ENCODE measurements at regions not wholly inside any gene's neighbourhood (a gene's known extent, or its start where the extent isn't known, plus 50 kb on each side); places are given as distances from the start of the nearest gene placed in this dataset.

GRCh38 chr5:142507531-142508372 lies 178.1 kb downstream of the FGF1 start:
- no peak for DNase-seq

- no peak for DNase-seq
Observed at GRCh38 chr5:142506756-142507155, 179.1 kb downstream of the FGF1 start.

GRCh38 chr5:142506046-142506445 lies 179.8 kb downstream of the FGF1 start:
- no peak for DNase-seq

GRCh38 chr5:142501890-142502289 lies 177.1 kb upstream of the SPRY4 start:
- no peak for DNase-seq

DNA sequence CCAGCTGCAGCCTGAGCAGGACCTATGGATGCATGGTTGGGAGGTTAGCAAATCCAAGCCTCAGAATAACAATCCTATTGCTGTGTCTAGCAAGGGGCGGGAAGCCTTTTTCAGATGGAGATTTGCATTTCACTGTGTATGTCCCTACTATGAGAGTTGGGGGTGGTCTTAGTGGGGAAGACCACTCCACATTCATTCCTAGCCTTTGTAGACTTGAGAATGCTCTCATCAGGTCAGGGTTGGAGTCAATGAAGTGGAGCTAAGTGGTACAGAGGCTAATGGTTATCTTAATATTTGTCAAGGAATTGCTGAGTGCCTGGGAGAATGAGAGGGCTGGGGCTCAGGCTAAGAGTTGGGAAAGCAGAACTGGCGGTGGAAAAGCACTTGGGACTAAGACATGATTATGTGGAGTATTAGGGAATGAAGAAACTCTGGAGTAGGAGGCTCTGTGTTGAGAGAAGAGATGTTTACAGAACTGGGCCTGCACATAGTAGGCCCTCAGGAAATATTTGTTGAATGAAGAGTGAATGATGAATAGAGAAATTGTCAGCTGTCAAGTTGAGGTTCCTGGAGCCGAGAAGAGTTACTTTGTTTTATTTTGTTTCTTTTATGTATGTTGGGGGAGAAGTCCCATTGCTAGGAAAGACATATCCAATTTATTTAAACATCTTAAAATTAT lies 175.5 kb upstream of the SPRY4 start:
- no peak for DNase-seq

- DNase-seq = no peak
Observed at GRCh38 chr5:142499591-142500226, 174.9 kb upstream of the SPRY4 start.

GRCh38 chr5:142498298-142498697 lies 173.5 kb upstream of the SPRY4 start:
- DNase-seq = no peak

DNA sequence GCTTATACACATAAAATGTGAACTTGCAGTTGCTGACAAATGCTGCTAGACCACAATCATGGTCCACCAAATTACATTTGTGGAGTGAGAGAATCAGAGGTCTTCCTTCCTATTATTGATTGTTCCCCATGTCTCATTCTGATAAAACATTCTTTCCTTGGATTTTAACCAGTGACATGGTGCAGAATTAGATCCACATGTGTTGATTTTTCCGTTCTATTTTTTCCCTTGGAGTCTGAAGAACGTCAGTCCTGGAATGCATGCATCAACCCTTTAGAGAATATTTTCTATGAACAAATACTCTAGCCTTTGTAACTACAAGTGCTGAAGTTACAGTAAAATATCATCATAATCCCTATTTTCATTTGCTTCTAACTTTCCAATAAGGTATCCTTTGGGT lies 170.7 kb upstream of the SPRY4 start:
- DNase-seq = no peak

DNA sequence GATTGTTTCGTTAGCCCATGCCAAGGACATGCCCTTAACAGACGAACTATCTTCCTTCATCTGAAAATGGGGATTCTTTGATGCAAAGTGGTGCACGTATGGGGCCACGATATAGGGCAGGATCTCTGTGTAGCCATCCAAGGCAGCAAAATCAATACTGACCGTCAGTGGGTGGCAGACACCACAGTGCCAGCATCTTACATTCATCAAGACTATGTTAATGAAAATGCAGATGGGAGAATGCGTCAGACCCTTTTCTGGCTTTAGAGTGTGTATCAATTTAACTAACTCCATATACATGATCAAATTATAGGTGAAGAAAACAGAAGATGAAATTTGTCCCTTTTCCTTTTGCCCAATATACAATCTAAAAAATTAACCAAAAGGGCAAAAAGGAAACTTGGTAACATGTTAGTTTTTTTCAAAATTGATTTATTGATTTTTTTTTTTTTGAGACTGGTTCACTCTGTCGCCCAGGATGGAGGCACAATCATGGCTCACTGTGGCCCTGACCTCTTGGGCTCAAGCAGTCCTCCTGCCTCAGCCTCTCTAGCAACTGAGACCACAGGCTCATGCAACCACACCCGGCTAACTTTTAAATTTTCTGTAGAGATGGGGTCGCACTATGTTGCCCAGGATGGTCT lies 169.2 kb upstream of the SPRY4 start:
- no peak for DNase-seq

GRCh38 chr5:142492781-142493281 lies 168.0 kb upstream of the SPRY4 start:
- DNase-seq = no peak

GRCh38 chr5:142491679-142492078 lies 166.9 kb upstream of the SPRY4 start:
- no peak for DNase-seq

- DNase-seq = no peak
Observed at GRCh38 chr5:142491270-142491669, 166.4 kb upstream of the SPRY4 start.

DNA sequence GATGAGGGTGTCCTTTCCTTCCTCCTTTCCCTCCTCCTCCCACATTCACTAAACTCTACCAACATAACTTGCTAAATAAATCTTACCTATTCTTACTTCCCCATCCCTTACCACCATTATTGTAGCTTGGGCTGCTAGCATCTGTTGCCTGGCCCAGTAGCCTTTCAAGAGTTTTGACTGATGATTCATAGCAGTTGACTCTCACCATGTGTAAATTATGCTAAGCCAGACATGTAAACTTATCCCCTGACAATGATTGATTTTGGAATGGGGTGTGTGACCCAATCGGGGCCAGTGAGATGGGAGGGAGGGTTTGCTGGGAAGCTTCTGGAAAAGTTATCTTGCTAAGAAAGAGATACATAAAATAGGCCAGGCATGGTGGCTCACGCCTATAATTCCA lies 161.8 kb upstream of the SPRY4 start:
- DNase-seq = no peak

- no peak for DNase-seq
Observed at GRCh38 chr5:142486020-142486419, 161.2 kb upstream of the SPRY4 start.

GRCh38 chr5:142484821-142485387 lies 160.1 kb upstream of the SPRY4 start:
- DNase-seq = no peak

GRCh38 chr5:142482207-142482606 lies 157.4 kb upstream of the SPRY4 start:
- no peak for DNase-seq

GRCh38 chr5:142481410-142481809 lies 156.6 kb upstream of the SPRY4 start:
- DNase-seq = no peak

DNA sequence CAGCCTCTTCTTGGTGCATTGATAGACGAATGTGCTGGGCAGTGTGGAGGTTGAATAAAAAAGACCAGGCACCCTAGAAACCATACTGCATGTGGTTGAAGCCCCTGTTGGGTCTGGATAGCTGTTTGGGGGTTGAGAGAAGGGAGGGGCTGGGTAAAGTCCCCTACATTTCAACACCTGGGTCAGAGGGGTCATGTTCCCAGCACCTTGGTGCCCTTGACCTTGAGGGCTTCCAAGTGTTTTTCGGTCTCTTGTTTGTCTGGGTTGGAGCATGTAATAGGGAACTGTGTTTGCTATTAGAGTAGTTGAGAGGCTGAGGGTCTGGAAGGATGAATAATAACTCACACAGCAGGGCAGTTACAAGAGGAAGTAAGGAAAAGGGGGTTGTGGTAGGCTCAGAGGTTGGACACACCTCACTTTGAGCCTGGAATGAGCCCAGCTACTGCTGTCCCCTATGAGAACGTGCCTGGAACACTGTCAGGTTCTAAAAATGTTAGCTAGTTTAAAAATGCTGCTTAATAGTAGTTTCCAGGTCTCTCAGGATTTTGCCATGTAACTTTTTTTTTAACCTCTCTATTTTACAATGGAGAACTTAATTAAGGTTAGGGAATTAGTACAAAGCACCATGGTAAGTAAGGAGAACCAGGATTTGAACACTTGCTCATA lies 155.2 kb upstream of the SPRY4 start:
- no peak for DNase-seq

DNA sequence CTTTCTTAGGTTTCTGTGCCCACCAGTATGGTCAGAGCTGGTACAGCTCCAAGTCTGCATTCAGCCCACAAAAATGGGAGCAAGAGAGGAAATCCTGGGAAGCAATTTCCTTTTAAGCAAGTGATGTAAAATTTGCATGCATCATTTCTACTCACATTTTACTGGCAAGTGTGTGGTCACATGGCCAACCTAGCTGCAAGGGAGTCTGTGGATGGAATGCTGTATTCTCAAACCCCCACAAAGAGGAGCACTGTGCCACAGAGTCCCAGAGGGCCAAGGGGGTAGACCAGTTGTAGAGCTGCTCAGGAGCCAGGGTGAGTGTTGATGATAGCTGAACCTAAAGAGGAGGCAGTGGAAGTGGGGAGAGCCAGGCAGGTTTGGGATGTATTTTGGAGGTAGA lies 154.3 kb upstream of the SPRY4 start:
- DNase-seq = no peak

- no peak for DNase-seq
Observed at GRCh38 chr5:142478113-142478512, 153.3 kb upstream of the SPRY4 start.

GRCh38 chr5:142475102-142475513 lies 150.3 kb upstream of the SPRY4 start:
- DNase-seq = no peak

DNA sequence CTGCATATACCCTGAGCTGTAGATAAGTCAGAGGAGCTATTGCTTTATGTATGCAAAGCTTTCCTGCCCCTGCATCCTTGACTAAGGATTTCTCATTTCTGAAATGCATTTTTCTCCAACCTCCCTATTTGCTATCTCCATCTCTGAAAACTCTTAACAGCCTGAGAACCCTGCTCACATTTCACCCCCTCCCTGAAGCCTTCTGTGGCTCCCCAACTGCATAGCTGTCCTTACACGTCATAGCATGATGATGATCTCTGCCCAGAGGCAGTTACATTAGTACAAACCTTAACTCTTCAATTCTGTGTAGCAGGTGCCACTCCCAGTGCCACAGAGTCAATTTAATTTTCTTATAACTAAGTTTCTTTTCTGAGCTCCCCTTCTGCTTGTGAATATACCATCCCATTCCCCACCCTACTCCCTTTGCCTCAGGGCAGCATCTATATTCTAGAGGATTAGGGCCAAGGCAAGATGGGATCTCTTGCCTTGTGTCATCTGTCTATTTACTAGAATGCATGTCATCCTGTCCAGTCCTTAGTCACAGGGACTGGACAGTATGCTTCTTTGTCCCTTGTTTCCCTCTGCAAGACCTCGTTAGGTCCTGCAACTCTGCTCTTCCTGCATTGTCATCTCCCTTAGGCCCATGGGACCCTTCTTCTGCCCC lies 149.7 kb upstream of the SPRY4 start:
- DNase-seq = no peak

Data from cerebellar nuclear complex (tissue), 1 donor.